Urothelium cell line (cell line): ENCODE measurements at regions not wholly inside any gene's neighbourhood (a gene's known extent, or its start where the extent isn't known, plus 50 kb on each side); places are given as distances from the start of the nearest gene placed in this dataset.
"Not testable (repeated sequence)": the region's sequence is repeated elsewhere in the genome, so short reads cannot be mapped to it uniquely, and the experiment has no call there.

ENCODE experiments used
- DNase-seq: peaks from one replicate; pipeline ENCODE4 v3.0.0; 2011; ENCODE audit warnings: low spot score, mixed read lengths
- FAIRE-seq: peaks from 2 replicates; lab custom pipeline; 2011; peaks lifted over from hg19 to GRCh38; lab: Jason Lieb, UNC

DNA sequence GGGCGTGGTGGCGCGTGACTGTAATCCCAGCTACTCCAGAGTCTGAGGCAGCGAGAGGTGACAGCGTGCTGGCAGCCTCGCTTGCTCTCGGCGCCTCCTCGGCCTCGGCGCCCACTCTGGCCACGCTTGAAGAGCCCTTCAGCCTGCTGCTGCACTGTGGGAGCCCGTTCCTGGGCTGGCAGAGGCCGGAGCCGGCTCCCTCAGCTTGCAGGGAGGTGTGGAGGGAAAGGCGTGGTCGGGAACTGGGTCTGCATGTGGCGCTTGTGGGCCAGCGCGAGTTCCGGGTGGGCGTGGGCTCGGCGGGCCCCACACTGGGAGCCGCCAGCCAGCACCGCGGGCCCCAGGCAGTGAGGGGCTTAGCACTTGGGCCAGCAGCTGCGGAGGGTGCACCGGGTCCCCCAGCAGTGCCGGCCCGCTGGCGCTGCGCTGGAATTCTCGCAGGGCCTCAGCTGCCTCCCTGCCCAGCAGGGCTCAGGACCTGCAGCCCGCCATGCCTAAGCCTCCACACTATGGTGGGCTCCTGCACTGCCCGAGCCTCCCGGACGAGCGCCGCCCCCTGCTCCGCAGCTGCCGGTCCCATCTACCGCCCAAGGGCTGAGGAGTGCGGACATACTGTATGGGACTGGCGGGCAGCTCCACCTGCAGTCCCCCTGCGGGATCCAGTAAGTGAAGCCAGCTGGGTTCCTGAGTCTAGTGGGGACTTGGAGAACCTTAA lies 1093.3 kb upstream of the CDH8 start:
- FAIRE-seq (no peak), DNase-seq (no peak)

DNA sequence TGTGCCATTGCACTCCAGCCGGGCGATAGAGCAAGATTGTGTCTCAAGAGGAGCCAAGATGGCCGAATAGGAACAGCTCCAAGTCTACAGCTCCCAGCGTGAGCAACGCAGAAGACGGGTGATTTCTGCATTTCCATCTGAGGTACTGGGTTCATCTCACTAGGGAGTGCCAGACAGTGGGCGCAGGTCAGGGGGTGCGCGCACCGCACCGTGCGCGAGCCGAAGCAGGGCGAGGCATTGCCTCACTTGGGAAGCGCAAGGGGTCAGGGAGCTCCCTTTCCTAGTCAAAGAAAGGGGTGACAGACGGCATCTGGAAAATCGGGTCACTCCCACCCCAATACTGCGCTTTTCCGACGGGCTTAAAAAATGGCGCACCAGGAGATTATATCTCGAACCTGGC lies 1083.7 kb upstream of the CDH8 start:
- not testable (repeated sequence) for DNase-seq, FAIRE-seq

DNA sequence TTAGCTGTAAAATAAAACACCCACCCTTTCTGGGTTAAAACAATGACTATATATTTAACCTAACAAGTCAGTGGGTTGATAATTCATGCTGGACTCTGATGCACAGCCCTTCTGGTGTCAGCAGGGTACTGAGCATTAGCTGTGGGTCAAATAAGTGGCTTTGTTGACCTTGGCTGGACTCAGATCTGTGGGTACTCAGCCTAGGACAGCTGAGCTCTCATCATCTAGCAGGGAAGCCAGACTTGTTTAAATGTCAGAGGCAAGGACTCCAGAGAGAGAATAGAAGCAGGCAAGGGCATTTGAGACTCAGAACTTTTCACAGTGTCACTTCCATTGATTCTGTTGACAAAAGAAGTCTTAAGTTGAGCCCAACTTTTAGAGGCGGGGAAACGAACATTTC lies 1063.8 kb upstream of the CDH8 start:
- no peak for FAIRE-seq

DNA sequence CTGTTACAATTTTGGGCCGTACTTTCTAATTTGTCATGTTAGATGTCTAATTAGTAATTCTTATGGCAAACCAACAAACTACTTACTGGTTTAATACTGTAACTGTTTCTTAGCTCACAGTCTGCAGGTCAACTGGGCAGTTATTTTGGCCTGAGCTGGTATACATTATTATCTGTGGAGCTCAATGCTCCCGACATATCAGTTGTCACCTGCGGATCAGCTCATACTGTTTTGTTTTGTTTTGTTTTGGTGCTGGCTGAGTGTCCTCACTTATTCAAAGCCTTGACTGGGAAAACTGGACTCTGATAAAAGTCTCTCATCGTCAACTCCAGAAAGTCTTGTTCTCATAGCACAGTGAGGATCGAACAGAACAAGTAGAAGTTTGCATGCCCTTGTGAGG lies 1060.6 kb upstream of the CDH8 start:
- DNase-seq = no peak
- no peak for FAIRE-seq

More for the DNA sequence above, 1063.8 kb upstream of the CDH8 start:
- no peak for DNase-seq

DNA sequence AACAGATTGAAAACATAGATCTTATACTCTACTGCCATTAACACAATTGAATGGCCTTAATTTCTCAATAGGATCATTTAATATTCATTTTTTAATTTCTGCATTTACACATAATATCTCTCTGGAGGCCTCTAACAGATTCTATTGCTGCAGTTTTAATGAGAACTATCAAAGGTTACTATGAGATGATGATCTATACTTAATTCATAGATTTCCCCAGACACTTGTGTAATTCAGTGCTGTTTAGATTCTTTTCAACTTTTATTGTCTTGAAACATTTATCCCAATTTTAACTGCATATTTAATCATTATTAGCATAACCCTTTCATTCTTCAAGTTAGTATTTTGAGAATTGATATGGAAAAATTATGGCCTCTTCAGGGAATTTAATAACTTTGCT lies 1056.5 kb upstream of the CDH8 start:
- FAIRE-seq = no peak
- no peak for DNase-seq

DNA sequence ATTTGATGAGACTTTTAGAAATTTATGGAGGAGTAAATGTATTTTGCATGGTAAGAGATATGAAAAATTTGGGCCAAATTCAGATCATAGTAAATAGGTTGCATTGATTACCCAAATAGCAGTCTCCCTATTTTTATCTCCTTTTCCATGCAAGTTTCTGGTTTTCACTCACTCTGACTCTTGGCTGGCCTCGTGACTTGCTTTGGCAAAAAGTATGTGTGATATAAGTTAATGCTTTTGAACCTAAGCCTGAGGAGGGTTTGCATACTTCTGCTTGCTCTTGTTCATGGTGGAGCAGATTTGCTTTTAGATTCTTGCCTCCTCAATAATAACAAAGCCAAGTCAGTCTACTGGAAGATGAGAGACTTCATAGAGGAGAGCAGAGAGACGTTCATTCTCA lies 1045.9 kb upstream of the CDH8 start:
- FAIRE-seq (no peak), DNase-seq (no peak)

DNA sequence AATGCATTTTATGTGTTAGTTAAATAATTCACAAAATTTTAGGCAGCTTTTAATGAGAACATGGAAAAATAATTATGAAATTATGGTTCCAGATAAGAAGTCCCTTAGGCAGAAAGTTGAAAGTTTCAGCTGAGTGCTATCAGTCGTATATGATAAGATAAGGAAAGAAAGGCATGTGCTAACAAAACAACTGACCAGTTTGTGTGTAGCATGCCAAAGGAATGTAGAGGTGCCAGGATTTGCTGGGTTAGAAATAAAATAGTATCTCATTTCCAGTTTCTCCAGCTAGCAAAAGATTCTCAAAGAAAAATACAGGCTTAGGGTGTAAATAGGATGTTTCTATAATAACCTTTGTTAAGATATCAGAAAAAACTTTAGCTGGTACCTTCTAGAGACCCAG lies 1044.5 kb upstream of the CDH8 start:
- FAIRE-seq (no peak), DNase-seq (no peak)

DNA sequence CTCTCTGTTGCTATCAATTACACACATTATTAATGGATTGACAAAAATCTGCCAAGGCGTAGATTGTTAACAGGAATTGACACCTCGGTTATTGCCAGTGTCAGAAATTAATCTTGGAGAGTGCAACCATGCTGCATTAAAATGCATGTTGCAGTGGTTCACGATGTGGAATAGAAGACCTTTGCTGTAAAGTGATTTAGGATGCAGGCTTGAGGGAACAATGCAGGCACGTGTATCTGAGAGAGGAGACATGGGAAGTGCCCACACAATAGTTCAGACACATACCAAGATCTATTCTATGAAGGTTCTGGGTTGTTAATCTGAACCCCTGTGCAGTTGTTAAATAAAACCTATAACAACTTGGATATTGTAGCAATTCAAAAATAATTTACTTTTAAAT lies 1032.8 kb upstream of the CDH8 start:
- no peak for FAIRE-seq
- no peak for DNase-seq

DNA sequence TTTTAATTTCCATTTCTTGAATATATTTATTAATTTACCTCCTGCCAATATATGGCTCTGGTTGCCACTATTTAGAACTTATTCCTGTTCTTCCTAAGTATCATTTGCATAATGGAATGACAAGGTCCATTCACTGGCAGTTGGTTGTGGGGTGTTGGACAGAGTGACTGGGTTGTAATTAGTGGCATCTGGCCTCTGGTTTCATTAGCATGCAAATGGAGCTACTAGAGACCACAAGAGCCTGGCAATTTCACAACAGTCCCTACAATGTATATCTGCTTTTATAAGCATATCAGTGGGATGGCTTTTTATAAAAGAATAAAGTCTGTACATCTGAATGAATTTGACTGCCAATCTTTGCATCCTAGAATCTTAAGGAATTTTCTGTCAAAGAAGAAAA lies 1030.9 kb upstream of the CDH8 start:
- no peak for FAIRE-seq
- no peak for DNase-seq

DNA sequence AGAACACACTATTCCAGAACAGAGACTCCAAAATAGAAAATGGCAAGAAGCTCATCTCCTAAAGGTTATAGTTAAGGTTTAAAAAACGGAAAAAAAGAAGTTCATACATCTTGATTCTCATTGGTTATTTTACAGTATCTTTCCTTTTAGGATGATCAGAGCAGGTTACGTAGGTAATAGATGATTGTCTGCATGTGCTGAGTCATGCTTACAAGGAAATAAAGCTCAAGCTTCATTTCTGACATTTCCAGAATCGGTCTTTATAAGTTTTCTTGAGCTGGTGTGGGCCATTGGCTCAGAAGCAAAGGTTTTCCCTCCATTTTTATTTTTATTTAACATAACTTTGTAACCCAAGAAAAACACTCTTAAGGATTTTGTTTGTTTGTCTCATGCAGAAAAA lies 1030.3 kb upstream of the CDH8 start:
- DNase-seq (no peak), FAIRE-seq (no peak)

DNA sequence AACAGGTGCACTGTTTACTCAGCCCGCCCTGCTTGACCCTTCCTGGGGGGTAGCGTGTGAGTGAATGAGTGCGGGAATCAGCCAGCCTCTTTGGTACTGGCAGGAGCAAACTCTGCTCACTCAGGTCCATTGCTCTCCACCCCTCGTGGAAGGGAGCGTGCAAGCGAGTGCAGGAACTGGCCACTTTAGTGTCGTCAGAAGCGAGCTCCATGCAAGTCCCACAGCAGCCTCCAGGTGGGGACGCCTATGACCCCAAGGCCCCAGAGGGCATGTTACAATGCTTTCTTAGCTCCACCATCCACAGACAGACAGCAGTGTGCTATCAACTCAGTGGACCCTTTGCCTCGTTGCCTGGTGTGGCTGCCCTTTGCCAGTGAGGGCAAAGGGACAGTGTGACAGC lies 1025.1 kb upstream of the CDH8 start:
- peak; percentile 23 for FAIRE-seq
- DNase-seq = no peak

DNA sequence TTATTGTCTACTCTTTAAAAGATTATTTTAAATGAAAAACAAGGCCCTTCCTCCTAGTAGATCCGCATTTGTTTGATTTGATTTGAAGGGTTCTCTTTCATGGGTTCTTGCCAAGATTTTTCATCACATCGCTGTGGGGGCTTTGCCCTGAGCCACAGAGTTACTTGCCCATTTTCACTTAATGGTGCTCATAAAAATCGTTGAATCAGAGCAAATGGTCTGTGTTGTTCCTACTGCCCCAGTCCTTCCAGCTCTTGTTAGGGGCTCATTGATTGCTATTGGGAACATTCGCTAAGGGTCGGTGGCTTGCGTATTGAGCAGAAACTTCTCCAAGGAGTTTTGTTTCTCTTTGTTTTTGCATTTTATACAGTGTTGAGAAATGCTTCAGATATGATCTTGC lies 1023.4 kb upstream of the CDH8 start:
- FAIRE-seq (no peak), DNase-seq (no peak)

DNA sequence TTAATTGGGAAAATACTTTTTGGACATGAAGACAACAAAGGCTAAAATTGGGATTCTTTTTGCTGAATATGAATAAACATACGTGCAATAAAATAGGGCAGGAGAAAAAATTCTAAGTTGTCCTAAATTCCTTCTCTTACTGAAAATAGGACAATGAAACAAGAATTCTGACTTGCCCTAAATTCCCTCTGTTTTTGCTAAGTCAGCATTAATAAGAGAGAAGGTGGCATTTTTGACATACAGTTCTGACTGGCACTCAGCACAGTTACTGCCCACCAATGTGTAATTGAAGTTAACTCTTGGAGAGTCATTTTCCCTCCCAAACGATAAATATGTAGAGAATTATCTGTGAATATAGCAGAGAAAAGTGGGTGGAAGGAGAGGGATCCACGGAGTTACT lies 1021.1 kb upstream of the CDH8 start:
- FAIRE-seq (no peak), DNase-seq (no peak)

DNA sequence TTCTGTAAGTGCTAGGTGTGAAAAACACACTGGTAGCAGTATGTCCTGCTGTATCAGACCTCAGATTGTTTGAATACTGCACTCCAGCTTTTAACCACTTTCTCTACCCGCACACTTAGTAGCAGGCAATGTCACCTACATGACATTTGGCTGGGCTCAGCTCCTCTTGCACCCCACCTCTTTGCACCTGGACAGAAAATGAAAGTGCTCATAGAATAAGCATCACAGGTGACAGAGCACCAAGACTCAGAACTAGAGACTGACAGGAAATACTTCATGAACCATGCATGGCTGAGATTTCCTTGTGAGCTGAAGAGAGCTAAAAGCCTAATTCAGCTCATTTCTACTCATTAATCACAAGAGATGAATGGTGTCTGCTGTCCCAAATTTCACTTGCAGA lies 1014.2 kb upstream of the CDH8 start:
- no peak for DNase-seq
- FAIRE-seq = no peak

DNA sequence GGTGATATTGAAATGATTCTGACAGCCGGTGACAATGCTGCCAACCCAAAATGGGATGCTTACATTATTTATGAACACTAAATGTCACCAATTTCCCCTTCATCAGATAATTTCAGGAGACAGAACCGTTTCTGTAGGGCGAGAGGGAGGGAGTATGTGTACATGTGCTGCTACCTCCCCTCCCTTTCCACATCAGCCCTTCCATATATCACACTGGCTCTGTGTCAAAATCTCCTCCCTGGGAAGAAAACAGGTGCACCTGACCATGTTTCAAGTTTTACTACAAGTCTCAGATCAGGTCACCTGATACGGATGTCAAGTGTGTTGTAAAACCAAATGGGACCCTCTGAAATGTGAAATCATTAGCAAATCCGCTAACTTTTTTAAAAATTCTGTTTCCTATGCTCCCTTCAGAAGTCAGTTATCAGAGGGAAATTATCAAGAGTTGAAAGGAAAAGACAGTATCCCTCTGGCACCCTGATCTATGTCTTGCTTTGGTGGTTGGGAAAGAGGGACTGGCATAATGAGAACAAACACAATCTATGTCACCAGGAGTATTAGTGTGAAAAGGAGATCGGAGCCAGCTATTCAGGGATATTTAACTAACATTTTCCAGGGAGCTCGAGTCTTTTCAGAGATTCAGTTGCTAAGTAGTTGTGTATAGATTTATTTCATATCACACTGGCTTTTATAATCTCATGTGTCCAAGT lies 1002.3 kb upstream of the CDH8 start:
- no peak for FAIRE-seq
- no peak for DNase-seq

DNA sequence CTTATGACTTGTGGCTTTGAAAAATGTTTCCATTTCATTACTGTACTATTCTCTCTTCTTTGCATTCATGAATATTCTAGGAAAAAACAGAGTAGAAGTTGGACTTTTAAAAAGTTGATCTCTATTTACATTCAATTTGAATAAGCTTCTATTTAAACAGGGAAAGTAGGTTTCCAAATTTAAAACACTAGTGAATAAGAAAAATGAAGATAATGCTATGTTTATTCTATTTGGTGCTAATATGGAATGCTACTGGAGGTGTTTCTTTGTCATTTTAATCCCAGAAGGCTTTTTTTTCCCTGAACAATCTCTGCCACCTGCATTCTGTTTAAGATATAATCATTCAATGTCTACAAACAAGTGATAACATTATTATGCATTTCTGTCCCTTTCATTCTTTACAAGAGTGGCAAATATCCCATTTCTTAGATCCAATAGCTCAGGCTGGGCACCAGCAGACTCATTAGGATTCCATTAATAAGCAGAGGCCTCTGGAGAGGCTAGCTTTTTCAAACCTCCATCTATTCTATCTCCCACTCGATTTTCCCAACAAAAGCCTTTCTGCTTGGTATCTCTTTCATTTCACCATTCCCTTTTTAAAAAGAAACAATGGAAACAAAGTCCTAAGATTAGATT lies 1001.6 kb upstream of the CDH8 start:
- no peak for FAIRE-seq
- no peak for DNase-seq

DNA sequence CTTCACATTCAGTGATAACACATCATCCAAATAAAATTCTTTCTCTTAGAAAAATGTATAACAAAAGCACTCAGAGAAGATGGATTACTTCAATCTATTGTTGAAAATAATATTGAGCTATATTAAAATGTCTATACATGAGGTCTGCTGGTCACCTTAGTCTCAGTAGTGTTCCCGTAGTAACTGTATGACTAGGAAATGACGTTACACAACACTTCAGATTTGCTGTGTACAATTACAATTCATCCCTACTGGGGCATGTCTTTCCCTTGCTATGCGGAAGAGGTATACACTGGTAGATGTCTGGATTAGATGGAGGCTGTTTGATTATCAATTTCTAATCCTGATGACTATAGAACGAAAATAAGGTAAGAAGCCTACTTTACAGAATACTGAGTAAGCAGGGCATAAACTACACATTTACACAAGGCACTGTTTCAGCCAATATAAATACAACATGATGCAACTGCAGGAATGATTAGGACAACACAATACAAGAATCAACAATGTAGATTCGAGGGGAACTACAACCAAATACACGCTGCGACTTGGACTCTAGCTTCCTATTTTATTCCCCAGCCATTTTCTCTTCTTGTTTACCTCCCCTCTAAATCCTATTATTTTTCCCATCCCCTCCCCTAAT lies 982.5 kb upstream of the CDH8 start:
- DNase-seq (no peak), FAIRE-seq (no peak)

DNA sequence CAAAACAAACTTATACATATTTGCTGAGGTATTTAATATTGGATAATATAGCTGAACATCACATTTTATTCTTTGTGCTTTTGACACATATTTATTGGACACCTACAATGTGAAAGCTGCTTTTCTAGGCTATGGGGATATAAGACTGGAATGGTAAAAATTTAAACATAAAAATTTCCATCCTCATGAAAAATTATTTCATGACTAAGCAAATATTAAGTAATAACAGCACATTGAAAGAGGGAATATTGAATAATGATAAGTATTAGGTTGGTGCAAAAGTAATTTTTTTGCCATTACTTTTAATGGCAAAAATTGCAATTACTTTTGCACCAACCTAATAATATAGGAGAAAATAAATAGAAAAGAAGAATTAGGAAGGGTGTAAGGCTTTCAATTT lies 972.5 kb upstream of the CDH8 start:
- no peak for DNase-seq
- no peak for FAIRE-seq

DNA sequence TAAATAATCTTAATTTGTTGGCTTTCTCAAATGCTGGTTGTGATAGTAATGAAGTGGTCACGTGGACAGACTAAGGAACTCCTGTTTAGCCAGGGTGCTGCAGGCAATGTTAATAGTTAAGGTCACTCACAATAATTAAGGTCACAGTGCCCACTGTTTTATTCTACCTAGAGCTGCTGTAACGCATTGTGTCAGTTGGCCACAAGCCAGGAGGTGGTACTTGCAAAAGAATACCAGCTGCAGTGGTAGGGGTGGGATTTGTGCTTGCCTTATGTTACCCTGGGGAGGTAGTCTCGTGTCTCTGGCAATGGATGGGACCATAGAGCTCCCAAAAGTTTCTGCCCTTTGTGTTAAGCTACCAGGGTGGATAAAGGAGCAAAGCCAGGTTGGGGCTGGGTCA lies 969.1 kb upstream of the CDH8 start:
- DNase-seq (no peak), FAIRE-seq (no peak)

DNA sequence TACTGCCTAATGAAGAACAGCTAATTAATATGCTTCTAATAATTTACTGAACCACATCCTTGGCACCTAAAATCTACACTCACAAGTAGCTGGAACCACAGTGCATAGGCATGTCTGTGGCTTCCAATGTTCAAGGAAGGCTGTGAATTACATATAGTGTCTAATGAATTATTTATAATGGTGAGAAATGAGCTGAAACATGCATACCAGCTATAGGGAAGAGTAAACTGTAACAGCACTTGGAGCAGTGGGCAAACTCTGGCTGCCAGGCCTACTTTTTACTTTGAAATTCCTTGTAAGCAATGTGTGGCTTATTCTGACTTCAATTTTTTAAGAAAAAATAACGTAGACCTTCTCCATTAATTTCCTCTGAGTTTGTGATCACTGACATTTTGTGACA lies 953.2 kb upstream of the CDH8 start:
- DNase-seq (no peak), FAIRE-seq (no peak)

DNA sequence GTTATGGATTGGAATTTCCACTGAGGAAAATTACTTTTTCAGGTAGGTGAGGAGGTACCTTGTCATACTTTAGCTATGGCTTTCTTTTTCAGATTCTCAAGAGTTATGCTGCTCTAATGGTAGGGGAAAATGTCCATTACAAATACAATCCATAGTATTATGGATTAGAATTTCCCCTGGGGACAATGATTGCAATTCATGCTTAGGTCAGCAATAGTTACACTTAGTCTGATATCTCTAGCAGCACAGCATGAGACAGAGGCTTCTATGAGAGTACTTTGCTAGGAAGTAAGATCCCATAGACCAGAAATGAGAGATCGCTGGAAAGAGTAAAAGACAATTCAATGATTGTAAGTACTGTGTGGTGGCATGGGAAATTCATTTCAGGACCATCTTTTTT lies 949.5 kb upstream of the CDH8 start:
- no peak for DNase-seq
- FAIRE-seq = no peak

DNA sequence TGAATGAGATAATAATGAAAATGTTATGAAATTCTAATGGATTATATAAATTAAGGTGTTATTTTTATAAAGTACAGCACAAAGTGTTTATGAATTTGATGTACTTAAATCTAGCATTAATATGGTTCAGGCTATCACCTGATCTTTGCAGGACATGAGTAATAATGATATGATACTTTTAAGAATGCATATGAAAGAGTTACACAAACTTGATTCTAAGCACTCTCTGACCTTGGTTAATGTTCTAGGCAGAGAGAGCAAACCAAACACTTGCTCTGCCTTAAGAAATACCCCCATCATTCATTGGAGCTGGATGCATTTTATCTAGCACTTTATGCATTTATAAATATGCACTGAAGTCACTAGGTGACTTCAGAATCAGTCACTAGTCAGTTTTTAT lies 942.2 kb upstream of the CDH8 start:
- FAIRE-seq = no peak
- DNase-seq = no peak
